ENCODE measurements at regions not wholly inside any gene's neighbourhood (a gene's known extent, or its start where the extent isn't known, plus 50 kb on each side); places are given as distances from the start of the nearest gene placed in this dataset.

- no peak for DNase-seq
These were observed 449.2 kb upstream of the SPRED2 start for GRCh38 chr2:65881592-65881991.

DNA sequence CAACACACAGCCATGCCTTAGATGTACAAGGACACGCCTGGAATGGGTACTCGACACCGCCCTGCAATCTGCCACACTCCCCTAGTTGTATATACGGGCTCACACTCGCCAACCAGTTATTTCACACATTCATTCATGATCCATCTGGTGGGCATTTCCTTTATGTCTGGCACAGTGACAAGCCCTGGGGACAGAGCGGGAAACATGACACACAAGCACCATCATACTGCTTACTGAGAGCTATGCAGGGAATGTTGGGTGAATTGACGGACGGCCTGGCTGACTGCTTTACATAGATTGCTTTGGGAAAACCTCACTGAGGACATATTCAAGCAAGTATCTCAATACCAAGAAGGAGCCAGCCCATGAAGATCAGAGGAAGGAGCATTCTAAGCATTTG, 448.0 kb upstream of the SPRED2 start:
- peak; percentile 15 for DNase-seq

DNA sequence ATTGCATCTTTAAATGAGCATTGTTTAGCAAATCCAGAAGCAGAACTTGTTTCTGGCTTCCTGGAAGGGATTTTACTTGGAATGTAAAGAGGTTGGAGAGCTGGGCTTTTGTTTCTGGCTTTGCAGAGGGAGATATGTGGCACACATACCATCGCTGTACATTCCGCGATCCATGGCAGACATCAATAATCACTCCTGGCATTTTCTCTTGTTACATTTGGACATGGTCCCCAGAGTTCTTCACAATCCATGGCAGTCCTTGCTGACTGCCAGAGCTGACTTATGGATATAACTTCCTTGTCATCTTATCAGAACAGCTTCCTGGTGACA, 445.6 kb upstream of the SPRED2 start:
- no peak for DNase-seq

DNA sequence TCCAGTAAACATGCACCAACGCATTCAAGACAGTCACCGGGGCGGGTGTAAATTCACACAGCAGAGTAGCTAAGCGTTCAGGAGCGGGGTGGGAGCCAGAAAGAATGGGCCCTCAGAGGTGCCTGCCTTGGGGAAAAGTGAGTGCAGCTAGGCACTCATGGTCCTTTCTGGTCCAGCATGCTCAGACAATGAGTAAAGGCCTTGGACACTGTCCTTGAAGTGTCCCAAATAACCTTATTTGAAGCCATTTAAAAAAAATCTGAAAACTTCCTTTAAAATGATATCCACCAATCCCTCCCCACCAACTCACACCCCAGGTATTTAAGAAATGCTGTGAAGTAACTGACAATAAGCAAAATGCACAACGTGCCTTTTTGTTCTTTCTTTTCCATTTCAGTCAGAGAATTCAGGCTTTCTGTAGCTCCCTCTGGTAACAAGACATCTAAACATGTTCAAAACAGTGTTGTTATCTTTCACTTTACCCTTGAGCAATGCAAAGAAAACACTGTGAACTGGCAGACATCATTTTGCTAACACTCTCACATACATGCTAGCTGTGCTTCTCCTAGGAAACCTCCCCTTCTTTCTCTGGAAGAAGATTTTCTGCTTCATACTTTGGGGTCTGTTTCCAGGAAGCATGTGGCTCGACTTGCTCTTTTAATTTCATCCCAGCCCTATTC, 445.1 kb upstream of the SPRED2 start:
- no peak for DNase-seq

DNA sequence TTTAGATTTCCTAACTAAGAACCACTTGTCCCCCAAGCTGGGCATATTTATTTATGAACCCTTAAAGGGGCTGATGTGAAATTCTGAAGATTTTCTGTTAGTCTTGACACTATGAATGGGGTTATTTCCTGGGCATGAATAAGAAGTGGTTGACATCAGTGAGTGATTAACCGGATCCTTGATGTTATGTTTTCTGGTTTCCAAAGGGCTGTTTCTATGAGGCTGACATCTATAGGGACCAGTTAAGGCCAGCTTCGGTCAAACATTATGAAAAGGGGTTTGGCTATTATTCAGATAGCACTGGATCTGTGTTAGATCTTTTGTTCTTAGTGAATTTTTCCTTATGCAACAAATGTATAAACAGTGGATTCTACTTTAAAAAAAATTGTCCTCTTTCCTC, 443.7 kb upstream of the SPRED2 start:
- DNase-seq = no peak

- DNase-seq = no peak
These were observed 438.4 kb upstream of the SPRED2 start for GRCh38 chr2:65870826-65871225.

- no peak for DNase-seq
These were observed 436.9 kb upstream of the SPRED2 start for GRCh38 chr2:65869296-65869695.

DNA sequence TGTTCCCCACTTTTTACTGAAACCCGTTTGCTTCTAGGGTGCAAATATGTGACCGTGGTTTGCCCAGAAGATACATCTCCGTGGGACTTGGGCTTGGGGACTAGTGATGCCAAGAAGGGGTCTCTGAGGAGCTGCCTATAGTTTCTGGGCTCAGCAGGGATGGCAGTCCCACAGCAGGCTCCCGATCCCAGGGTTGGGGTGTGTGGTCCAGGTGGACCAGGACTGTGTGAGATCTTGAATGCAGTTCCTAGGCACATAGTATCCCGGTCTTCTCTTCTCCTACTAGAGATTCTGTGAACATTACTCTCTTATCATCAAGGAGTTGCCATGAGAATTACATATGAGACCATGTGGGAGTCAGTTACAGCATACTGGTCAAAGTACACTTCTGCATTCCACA, 435.8 kb upstream of the SPRED2 start:
- DNase-seq = no peak

- DNase-seq = no peak
These were observed 435.0 kb upstream of the SPRED2 start for GRCh38 chr2:65867446-65867845.

DNA sequence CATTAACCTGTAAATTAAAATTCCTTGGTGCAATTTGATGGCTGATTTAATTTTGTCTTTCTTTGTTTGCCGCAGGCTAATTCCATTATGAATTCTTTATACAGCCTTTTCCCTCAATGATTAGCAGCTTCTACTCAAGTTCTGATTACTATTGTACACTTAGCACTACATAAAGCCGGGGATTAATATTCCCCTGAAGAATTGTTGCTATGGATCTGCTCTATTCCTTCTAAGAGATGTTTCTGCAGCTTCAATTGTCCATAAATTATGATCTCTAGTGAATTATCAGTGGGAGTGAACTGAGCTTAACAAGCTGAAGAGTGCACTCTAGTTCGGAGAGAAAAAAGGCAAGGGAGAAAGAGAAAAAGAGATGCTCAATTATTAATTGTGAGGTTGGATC, 433.7 kb upstream of the SPRED2 start:
- DNase-seq = no peak

DNA sequence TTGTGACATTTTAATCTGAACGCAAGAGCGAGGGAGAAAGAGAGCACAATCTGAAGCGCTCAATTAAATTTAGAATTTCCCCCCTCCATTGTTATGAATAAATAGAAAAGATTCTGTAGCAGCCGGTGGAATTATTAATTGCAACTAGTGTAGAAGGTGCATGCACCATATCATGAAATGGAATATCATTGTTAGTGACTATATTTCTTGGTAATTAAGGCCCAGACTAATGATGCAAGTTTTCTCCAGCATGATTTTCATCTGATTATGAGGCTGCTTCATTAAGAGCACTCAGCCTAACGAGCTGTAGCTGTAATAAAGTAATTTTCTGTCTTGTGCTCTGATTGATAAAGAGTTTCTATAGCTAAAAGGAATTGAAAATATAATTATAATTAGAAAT, 432.2 kb upstream of the SPRED2 start:
- DNase-seq = no peak

- DNase-seq = no peak
These were observed 431.3 kb upstream of the SPRED2 start for GRCh38 chr2:65863713-65864112.

DNA sequence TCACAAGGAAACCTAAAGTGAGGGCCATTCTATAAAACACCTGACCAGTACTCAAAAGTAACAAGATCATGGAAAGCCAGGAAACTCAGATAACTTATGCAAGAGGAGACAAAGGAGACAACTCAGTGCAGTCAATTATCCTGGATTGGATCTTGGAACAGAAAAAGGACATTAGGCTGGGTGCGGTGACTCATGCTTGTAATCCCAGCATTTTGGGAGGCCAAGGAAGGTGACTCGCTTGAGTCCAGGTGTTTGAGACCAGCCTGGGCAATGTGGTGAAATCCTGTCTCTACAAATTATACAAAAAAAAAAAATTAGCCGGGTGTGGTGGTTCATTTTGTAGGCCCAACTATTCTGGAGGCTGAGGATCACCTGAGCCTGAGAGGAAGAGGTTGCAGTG, 424.5 kb upstream of the SPRED2 start:
- DNase-seq = no peak

- DNase-seq = no peak
These were observed 424.0 kb upstream of the SPRED2 start for GRCh38 chr2:65856423-65856822.

- DNase-seq = no peak
These were observed 418.3 kb upstream of the SPRED2 start for GRCh38 chr2:65850695-65851094.

- DNase-seq = no peak
These were observed 414.7 kb upstream of the SPRED2 start for GRCh38 chr2:65846989-65847678.

GRCh38 chr2:65845442-65846182, 413.2 kb upstream of the SPRED2 start:
- no peak for DNase-seq

DNA sequence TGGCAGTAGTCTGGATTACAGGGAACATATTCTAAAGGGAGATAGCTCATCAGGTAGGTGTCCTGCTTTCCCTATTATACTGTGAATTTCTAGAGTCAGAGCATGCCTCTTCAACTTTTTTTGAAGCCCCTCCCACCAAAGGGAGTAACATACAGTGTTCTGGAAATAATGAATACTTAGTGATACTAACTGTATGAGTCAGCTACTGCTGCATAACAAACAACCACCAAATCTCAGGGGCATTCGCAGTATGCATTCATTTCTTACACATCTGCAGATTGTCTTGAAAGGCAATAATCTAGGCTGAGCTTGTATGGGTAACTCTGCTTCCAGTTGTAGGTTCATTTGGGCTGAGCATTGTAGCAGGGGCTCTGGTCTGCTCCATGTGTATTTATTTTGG, 409.7 kb upstream of the SPRED2 start:
- DNase-seq = no peak

GRCh38 chr2:65835975-65836549, 403.7 kb upstream of the SPRED2 start:
- DNase-seq = no peak

- DNase-seq = no peak
These were observed 402.5 kb upstream of the SPRED2 start for GRCh38 chr2:65834771-65835475.

DNA sequence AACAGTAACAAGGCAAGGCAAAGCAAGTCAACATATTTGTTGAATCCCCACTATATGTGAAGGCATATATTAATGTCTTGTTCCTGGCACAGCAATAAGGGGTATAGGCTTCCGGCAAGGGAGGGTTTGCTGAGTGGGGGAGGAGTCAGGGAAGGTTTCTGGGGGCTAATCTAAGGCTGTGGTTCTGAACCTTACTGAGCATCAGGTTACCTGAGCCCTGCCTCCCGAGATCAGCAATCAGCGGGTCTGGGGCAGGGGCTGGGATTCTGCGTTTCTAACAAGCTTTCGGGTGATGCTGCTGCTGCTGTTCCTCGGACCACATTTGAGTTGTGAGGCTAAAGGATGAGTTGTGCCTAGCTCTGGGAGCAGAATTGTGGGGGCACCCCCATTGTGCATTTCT, 401.7 kb upstream of the SPRED2 start:
- DNase-seq = no peak

DNA sequence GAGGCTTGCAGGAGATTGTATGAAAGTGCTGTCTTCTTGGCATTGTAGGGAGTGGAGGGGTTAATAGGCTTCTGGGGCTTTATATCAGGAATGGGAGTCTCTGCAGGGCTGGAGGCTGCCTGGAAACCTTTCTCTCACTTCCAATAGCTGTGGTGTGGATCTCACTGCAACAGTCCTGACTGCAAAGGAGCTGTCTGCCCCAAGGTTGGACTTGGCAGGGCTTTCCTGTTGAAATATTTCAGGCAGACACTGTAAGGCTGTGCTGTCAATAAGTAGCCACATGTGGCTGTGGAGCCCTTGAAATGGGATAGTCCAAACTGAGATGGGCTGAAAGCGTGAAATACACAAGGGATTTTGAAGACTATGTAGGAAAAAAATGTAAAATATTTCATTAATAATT, 399.1 kb upstream of the SPRED2 start:
- no peak for DNase-seq

DNA sequence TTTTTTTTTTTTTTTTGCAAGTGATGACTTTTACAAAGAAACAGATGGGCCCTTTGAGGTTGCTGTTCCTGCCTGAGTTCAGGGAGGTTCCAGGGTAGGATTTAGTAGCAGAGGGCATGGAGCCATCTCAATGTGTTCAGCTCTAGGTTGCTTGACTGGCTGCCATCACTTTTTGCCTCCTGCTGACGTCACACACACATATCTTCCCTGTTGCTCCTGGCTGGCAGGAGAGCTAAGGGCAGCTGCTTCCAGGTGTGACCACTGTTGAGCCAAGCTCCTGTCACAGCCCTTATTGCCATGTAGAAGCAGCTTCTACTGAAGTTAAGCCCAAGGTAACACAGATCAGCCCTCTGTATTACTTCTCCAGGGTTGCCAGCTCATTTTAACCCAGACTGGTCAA, 394.2 kb upstream of the SPRED2 start:
- no peak for DNase-seq
